ENCODE measurements at regions not wholly inside any gene's neighbourhood (a gene's known extent, or its start where the extent isn't known, plus 50 kb on each side); places are given as distances from the start of the nearest gene placed in this dataset.
A peak's percentile ranks its signal among the peaks of the same experiment; 100 is the strongest.
"Not testable (repeated sequence)": the region's sequence is repeated elsewhere in the genome, so short reads cannot be mapped to it uniquely, and the experiment has no call there.

DNA sequence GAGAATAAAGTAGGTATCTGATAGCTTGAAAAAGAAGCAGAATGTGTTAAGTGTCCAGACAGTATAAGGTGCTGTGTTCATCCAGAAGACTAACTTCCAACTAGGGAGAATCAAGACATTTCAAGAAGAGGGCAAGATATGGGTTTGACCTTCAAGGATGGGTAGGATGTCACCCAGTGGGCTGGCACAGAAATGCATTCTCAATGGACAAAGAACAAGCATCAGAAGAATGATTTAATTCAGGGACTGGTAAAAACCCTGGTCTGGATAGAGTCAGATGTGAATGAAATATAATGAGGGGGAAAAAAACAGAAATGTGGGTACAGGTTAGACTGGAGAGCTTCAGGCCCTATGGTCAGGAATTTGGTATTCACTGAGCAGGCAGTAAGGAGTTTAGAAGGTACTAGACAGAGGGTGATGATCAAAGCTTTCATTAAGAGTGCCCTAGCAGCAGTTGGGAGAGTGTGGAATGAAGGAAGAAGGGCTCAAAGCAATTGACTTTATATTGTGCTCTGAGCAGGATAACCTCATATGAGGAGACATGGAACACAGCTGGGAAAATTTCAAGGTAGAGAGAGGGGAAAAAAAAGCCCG is 180.7 kb upstream of the ANK3 start:
- DNase-seq (ENCODE audit: low read depth): no peak

DNA sequence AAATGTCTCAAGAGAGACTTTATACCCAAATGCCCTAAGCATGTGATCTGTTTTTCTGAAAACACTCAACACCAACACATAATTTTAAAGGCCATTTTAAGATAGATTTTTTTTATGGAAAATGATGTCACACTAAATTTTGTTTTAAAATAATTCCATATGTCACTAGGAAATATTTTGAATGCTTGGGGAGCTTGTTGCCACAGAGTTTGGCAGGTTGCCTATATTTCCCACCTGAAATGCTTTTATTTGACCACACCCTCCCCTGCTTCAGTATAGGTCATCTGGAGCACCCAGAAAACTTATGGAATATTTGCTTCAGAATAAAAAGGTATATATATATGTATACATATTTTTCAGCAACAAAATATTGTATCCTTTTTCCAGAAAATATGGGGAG is 180.0 kb upstream of the ANK3 start:
- no peak for DNase-seq (ENCODE audit: low read depth)

GRCh38 chr10:60566096-60566495 is 176.4 kb upstream of the ANK3 start:
- DNase-seq (ENCODE audit: low read depth): no peak

DNA sequence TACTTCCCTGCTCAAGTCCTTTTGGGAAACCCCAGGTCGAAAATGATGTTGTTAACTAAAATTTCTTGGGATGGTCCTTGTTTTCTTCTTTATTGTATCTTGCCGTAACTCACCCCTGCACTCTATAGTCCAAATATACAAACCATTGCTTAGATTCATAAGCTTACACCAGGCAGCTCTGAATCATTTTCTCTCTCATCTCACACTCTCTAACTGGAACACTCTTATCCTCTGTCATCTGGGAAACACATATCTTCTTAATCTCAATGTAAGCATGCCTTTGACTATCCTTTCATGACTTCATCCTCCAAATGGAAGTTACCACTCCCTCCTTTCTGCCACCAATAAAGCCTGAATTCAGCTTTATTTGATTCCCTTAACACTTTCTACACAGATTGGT is 175.8 kb upstream of the ANK3 start:
- no peak for DNase-seq (ENCODE audit: low read depth)

DNA sequence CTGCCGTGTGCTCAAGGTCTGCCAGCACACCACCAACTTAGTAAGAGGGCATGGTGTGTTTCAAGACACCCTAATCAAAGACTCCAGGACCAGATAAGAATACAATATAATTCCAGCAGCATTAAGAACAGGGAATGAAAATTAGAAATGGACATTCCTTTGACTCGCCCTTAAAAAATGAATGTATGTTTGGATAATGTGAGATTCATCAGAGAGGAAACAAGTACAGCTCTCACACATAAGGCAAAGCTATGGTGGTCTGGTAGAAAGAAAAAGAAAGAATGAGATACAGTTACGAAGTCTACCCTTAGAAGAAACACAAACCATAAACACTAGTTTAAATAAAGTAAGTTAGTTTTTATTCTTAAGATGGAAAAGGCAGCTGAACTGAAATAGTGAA is 174.8 kb upstream of the ANK3 start:
- no peak for DNase-seq (ENCODE audit: low read depth)

GRCh38 chr10:60560451-60560850 is 170.8 kb upstream of the ANK3 start:
- DNase-seq (ENCODE audit: low read depth): no peak

DNA sequence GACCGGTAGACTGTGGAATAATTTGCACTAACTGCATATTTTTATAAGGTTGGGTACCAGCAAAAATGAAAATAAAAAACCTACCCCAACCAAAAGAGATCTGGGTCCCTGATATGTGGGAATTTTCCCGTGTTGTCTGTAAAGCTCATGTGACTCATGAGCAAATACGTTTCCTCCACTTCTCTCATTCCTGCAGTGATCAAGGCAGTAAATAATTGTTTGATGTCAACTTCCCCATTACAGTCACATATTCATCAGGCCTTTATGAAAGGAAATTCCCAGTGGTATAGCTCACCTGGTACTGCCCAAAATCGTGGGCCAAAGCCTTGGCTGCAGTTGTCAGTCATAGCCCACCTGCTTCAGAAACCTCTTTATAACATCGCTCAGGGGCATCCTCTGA is 166.0 kb upstream of the ANK3 start:
- no peak for DNase-seq (ENCODE audit: low read depth)

DNA sequence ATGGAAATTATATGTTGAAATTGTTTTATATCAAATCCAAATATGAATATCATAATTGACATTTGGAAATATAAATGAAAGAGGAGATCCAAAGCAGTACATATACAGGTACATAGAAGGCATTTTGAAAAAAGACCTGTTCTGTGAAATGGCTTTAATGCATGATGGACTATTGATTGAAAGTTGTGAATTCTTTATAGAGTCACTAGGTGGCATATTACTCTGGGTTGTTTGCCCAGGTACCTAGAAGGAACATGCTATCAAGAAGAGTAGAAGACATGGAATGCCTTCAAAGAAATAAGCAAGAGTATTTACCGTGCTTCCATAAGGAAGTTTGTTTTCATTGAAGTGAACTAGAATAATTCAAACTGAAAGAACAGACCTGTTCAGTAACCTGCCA is 160.0 kb upstream of the ANK3 start:
- peak; percentile 37 for DNase-seq (ENCODE audit: low read depth)

- DNase-seq (ENCODE audit: low read depth): no peak
Measured at GRCh38 chr10:60542657-60543056, 153.0 kb upstream of the ANK3 start.

DNA sequence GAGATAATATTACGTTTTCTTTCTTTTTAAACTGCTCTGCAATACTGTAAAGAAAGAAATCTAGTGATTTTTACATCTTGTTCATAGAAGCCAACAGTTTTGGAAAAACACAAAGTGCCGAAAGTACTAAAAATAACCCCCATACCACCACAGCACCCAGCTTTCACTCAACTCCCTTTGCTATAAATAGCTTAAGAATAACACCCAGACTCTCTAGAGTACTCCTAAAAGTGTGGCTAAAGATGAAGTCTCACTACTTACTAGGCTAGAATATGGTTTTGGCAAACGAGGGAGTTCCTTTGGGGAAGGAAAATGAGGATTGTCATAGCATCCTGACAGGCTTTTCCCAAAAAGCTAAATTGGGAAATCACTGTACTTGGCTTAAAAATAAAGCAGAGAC is 151.8 kb upstream of the ANK3 start:
- DNase-seq (ENCODE audit: low read depth): no peak

DNA sequence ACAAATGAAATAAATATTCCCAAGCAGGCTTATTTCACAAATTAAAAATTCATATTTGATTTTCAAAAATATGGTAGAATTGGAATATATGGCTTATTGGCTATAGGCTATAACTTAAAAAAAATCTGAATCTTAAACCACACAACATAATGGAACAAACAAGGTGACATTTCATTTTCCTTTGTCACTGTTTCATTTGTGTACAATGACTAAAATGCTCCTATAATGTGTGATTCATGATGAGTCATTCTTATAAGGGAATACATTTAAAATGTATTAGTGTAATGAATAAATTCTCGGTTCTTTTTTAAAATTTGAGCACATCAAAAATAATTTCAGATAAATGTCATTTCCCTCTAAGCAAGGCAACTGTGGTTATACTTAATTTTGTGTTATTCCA is 148.0 kb upstream of the ANK3 start:
- DNase-seq (ENCODE audit: low read depth): peak; percentile 42

DNA sequence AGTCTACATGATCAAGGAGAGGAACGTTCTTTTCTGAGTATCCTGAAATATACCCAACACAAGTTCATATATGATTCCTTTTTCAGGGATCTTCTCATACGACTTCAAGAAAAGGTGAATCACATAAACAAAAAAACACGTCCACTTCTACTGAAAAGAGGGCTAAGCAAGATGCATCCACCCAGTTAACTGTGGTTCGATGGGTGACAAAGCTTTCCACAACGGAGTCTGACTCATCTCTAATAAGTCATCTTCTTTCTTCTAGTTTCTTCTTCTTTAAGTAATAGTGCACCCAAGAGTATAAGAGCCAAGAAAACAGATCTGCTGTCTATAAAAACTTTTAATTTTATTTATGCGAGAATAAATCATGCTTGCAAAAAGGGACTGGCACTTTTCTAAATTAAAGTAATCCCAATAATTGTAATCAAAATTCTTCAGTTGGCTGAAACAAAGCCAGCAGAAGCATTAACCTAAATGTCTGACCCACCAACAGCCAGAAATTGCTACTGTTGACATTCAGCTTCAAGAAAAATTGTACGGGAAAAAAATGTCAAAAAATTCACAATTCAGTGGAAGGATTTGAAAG is 146.9 kb upstream of the ANK3 start:
- DNase-seq (ENCODE audit: low read depth): peak; percentile 78

DNA sequence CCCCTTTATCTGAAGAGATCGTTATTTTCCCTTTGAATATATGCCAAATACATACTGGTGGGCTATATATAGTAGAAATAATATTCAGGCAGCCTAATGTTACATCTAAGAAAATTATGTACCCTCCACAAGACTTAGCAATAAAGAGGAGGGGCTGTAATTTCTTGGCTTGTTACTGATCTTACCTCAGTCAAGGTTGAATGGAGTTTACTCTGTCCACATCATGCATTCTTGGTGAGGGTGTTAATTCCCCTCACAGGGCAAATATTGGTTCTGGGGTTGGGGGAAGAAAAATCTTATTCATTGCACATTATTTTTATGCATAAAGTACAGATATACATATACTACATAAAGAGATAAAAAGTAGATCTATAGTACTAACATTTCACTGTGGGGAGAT is 145.8 kb upstream of the ANK3 start:
- no peak for DNase-seq (ENCODE audit: low read depth)

DNA sequence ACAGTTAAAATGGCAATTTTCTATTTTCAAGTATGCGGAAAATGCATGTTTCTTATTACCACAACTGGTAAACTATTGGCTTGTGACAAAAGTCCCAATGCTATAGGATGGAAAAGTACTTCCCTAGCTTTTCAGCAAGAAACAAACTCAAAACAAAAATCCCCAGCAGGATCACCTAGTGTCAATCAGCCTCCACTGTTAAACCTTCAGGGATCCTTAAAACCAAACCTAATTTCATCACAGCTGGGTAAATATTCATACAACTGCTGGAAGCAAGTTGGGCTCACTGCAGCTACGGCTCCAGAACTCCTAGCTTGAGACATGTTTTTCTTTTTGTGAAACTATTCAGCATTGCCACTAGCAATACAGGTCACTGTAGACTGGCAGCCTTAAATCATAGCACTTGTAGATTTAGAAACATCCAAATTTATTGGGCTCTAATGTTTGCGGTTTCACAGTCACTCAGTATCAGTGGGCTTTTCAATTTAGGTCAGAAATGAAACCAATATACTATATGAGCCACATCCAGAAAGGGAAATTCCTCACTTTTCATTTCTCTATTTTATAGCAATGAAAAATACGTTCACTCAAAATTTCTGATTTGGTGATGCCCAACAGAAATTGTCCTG is 145.2 kb upstream of the ANK3 start:
- no peak for DNase-seq (ENCODE audit: low read depth)

DNA sequence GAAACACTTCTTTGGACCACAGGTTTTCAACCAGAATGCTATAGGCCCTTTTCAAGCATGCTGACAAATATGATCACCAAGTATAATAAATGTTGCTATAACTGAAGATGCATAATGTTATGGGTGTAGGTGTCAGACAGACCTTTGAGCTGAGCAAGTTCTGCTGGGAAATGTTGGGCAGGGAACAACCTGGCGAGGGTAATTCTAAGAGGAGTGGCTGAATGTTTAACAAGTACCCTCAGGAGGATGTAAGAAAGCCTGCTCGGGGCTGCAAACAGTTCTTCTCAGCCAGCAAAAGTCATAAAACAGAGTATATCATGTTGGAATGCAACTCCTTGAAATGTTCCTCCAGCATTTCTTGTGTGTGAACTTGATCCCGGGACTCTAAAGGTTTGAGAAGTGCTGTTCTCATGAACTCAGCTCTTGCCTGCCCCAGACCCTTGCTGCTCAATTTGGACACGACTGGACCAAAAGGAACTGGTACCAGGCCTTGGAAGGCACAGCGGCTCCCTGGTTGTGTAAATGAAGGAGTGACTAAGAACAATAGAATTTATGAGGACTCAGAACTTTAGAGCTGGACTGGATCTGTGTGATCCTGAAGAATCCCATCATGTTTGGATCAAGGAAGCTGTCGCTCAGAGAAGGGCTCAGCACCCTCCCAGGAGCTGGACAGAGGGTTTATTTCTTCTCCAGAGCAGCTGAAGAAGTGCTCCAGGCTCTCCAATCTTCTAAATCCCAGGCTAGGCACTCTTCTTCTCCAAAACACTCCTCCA is 143.2 kb upstream of the ANK3 start:
- DNase-seq (ENCODE audit: low read depth): no peak

DNA sequence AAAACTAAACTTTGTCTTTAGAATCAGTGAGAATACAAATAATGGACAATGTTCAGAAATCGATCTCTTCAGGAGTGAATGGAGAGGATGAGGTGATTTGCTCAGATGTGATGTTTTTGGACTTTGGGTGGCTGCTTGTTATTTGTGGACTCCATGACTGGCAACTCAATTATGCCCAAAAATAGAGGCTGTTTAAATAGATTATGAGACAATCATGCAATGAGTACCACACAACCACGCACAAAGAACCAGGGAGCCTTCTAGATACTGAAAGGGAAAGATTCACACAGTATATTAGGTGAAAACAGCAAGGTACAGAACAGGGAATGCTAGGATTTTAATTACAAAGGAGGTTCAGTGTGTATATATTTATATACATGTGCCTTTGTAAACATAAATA is 141.3 kb upstream of the ANK3 start:
- no peak for DNase-seq (ENCODE audit: low read depth)

DNA sequence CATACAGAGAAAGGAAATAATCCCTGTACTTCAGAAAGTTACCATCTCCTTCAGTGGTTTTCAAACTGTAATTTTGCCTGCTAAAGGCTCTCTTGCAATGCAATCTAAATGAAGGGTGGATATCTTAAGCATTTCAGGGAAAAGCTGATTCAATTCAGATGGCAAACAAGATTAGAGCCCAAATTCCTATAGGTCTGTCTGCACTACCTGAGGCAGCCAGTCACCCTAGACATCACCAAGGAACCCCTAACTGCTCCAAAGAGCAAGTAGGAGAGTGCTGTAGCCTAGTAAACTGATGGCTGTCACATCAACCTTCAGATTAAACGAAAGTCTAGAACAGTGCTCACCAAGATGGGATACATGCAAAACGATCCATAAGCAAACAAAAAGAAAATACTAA is 138.0 kb upstream of the ANK3 start:
- no peak for DNase-seq (ENCODE audit: low read depth)

- DNase-seq (ENCODE audit: low read depth): peak; percentile 39
Measured at GRCh38 chr10:60525716-60526585, 136.3 kb upstream of the ANK3 start.

- DNase-seq (ENCODE audit: low read depth): peak; percentile 76
Measured at GRCh38 chr10:60524541-60524940, 134.9 kb upstream of the ANK3 start.

DNA sequence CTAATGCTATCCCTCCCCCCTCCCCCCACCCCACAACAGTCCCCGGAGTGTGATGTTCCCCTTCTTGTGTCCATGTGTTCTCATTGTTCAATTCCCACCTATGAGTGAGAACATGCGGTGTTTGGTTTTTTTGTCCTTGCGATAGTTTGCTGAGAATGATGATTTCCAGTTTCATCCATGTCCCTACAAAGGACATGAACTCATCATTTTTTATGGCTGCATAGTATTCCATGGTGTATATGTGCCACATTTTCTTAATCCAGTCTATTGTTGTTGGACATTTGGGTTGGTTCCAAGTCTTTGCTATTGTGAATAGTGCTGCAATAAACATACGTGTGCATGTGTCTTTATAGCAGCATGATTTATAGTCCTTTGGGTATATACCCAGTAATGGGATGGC is 133.7 kb upstream of the ANK3 start:
- not testable (repeated sequence) for DNase-seq (ENCODE audit: low read depth)

DNA sequence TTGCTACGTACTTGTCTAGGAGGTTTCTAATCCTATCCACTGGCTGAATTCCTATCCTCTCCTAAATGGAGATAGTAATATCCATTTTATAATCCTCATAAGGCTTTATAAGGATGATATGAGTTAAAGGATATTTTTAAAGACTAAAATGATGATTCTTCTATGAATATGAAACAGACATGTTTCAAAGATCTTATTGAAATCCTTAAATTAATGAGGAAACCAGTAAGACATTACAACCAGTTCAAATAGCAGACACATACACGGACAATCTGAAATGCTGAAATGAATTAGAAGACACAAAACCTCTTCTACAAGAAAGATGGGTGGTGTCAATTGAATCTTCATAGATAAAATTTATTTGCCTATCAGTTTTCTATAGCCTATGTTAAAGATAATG is 132.9 kb upstream of the ANK3 start:
- DNase-seq (ENCODE audit: low read depth): no peak

DNA sequence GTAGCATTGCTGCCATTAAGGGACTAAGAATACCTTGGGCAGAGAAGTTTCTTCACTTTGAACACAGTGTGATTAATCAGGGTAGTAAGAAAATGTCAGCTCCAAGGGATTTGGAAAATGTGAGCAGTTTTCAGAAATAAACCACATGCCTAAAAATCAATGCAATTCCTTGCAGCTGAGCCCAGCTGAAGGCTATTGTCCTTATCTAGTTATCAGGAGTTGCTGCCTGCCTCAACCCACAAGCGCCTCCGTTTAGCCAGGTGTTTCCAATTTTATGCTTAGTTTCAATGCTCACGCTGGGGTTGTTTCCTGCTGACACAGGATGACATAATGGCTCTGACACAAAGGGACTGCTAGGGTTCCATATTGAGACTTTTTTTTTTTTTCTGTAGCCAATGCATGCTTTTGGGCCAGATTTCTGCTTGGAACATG is 132.3 kb upstream of the ANK3 start:
- DNase-seq (ENCODE audit: low read depth): peak; percentile 83
